Prostate gland (tissue), 2 donors: ENCODE measurements at regions not wholly inside any gene's neighbourhood (a gene's known extent, or its start where the extent isn't known, plus 50 kb on each side); places are given as distances from the start of the nearest gene placed in this dataset.

Experiments
- CTCF ChIP-seq, 4 experiments: fragments of 200-600 bp in 2 of 4; fragments of 450-650 bp in 2 of 4; sonication (generic) in 2 of 4; IDR thresholded peaks; 1 replicate in 3 of 4; 2 replicates in 1 of 4; pipeline ENCODE4 v1.5.1; 2016 to 2019; ENCODE audit warnings: antibody characterized with exemption in 4 of 4, mild to moderate bottlenecking in 2 of 4, moderate library complexity in 2 of 4
- POLR2A ChIP-seq: fragments of 450-650 bp; IDR thresholded peaks from one replicate; pipeline ENCODE4 v1.6.1; 2016; ENCODE audit warnings: antibody characterized with exemption, mild to moderate bottlenecking
- POLR2AphosphoS5 ChIP-seq: sonication (generic); formaldehyde crosslinking; IDR thresholded peaks from one replicate; pipeline ENCODE4 v1.6.1; 2017; ENCODE audit warnings: antibody characterized with exemption

- TF ChIP-seq POLR2AphosphoS5 (no peak), POLR2A (no peak), CTCF (IDR thresholded peaks at IDR 0.05) (no peak)
Measured at GRCh38 chr9:78620764-78621163, 323.8 kb downstream of the PSAT1 start.
